ENCODE measurements at regions not wholly inside any gene's neighbourhood (a gene's known extent, or its start where the extent isn't known, plus 50 kb on each side); places are given as distances from the start of the nearest gene placed in this dataset.
A peak's percentile ranks its signal among the peaks of the same experiment; 100 is the strongest.

GRCh38 chr13:34810996-34811395 lies 131.1 kb upstream of the NBEA start:
- no peak for DNase-seq (ENCODE audit: low spot score)

- no peak for DNase-seq (ENCODE audit: low spot score)
Measured at GRCh38 chr13:34815526-34815925, 126.5 kb upstream of the NBEA start.

- DNase-seq (ENCODE audit: low spot score) = peak; percentile 40
Measured at GRCh38 chr13:34816245-34816884, 125.7 kb upstream of the NBEA start.

- no peak for DNase-seq (ENCODE audit: low spot score)
Measured at GRCh38 chr13:34816908-34817665, 125.0 kb upstream of the NBEA start.

DNA sequence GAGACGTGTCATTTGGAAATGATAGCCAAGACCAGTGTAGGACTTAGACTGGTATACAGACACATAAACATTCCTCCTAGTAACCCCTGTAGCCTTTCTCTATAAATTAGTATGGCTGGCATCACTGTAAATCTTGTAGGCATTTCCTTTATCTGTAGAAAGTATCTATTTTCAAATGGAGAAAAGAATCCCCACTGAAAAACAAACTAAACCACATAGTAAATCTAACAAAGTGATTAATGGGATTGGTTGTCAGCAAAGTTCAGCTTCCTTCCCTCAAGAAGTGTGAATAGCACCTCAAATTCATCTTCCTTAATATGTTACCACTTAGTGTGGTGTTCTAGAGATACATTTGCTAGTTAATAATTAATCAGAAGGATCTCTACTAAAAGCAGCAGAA lies 119.4 kb upstream of the NBEA start:
- DNase-seq (ENCODE audit: low spot score) = no peak

GRCh38 chr13:34826432-34826831 lies 115.6 kb upstream of the NBEA start:
- DNase-seq (ENCODE audit: low spot score) = no peak

DNA sequence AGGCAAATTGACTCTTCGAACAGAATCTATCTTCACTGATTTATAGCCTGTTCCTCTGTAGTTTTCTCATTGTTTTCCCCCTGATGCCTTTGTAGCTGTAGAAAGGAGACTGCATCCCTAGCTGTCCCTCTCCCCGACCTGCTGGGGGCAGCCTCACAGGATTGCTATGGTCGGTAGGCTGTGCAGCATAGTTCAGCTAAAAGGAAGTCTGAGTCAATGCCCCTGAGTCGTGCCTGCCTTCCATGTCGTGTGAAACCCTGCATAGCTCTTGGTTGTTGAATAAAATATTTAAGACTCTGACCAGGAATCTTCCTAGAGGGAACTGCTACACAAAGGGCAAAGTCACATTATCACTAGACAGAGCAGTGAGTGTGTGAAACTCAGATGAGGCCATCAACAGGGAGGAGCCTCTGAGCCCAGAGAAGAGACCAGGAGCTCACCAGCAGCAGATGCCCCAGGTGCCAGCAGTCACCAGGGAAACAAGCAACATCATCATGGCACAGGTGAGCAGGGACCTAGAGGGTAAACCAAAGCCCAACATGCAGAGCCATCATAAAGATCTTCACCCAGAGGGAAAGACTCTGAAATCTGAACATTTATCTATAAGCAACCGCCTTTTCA lies 108.4 kb upstream of the NBEA start:
- DNase-seq (ENCODE audit: low spot score) = peak; percentile 2

DNA sequence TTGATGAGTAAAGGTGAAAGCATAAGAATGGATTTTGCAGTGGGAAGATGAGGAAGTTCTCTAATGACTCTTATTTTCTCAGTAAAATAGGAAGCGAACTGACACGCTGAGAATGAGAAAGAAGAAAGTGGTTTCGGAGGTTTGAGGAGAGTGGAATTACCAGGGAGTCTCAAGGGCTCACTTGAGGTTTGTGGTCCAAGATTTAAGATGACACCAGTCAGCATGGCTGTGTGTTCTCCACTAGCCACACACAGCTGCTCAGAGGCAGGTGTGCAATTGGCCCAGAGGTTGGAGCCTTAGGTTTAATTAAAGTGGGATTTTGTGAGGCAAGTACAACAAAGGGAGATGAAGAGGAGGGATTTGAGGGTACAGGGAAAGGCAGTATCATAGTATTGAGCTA lies 99.6 kb upstream of the NBEA start:
- no peak for DNase-seq (ENCODE audit: low spot score)

- no peak for DNase-seq (ENCODE audit: low spot score)
Measured at GRCh38 chr13:34847766-34848165, 94.3 kb upstream of the NBEA start.

DNA sequence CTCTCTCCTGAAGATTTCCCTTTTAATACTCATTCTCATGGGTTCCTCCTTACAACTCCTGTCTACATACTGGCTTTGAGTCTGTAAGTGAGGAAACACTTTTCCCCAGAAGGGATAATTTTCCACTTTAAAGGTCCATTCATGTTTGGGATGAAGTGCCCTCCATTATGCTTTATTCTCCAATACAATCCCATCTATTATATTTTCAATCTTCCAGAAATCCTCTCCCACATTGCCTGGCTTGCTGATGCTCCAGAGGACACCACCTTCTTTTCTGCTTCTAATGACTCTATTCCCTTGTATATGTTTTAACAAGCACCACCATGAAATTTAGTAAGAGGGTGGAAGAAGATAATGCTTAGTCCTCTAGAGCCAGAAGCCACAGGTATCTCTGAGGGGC lies 92.7 kb upstream of the NBEA start:
- no peak for DNase-seq (ENCODE audit: low spot score)

GRCh38 chr13:34853161-34853560 lies 88.9 kb upstream of the NBEA start:
- no peak for DNase-seq (ENCODE audit: low spot score)

DNA sequence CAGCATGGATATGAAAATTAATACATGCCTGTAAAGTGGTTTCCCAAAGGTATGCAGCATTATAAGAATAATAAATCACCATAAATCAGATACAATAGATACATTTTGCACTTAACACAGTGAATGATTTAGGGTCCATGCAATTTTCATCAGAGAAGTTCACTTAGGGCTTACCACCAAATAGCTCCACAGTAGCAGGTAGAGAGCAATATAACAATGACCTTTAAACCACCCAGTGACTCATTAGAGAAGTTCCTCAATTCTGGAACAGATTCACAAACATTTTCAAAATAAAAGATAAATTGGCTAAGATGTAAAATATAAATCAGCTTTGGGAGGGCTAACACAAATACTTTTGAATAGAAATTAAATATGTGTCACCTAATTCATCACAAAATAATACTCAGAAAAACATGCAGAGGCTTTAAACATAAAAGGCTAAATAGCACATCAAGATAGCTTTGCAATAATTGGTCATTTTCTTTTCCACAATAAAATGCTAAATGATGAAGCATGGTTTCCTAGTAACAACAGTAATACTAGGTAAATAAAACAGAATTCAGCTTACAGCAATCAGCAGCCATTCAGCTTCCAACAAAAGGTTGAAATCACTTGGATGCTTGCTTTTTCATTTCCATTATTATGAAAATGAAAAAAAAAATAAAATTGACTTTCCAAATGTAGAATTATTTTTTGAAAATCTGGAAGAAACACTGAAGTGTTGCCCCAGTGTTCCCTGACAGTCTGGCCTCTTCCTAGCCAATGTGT lies 84.3 kb upstream of the NBEA start:
- no peak for DNase-seq (ENCODE audit: low spot score)

DNA sequence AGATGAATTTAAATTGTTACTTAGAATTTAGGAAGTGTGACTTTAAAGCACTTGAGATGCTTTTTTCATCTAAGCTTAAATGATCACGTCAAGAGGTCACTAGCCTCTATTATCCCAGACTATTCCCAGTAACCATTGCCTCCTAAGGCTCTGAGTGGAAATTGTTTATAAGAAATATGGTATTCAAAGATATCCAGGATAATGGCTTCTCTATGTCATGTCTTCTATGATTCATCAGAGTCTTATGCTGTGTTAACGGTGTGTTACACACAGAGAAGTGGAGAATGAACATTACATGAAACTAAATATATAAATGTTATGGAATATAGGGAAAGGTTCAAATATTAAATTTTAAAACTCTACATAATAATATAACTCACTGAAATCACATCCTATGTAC lies 79.8 kb upstream of the NBEA start:
- DNase-seq (ENCODE audit: low spot score) = no peak

DNA sequence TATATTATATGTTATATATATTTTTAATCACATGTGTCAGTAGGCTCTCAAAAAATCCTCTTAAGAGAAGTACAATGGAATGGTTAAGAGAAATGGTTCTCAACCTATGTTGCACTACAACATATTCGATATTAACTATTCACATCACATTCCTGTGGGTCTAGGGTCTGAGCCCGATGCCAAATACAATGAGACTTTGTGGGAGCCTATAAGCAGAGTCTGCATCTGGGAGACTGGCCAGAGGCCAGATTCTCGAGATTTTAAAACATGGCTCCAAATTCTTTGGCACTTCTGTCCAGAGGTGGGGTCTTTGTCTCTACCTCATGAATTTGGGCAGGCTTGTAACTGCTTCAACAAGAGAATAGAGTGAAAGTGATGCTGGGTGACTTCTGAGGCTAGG lies 79.4 kb upstream of the NBEA start:
- no peak for DNase-seq (ENCODE audit: low spot score)

DNA sequence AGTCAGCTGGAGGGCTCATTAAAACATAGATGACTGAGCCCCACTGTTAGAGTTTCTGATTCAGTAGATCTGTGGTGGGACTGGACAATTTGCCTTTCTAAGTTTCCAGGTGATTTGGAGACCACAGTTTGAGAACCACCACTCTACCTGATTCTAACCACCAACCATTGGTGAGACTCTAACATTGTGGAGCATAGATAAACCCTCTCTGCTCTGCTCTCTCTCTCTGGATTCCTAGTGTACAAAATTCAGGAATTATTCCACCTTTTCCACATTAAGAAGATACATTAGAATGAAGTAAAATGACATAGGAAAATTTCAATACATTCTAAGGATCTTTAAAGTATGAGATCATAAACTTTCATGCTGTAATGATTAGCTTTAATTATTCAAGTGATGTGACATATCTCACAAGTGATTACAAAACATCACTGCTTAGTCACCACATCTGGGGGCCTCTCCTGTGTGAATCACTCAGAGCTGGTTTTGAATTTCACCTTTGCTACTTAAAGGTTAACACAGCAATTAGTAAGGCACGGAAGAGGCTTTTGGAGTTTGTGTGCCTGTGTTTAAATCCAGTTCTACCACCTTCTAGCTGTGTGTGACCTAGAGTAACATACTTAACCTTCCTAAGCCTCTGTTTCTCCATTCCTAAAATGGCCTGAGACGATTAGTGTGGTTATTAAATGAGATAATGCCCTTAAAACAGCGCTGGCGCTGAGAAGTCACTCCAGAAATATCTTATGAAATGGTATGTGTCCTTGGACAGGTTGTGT lies 78.5 kb upstream of the NBEA start:
- DNase-seq (ENCODE audit: low spot score) = peak; percentile 68

- DNase-seq (ENCODE audit: low spot score) = no peak
Measured at GRCh38 chr13:34864671-34865070, 77.4 kb upstream of the NBEA start.

DNA sequence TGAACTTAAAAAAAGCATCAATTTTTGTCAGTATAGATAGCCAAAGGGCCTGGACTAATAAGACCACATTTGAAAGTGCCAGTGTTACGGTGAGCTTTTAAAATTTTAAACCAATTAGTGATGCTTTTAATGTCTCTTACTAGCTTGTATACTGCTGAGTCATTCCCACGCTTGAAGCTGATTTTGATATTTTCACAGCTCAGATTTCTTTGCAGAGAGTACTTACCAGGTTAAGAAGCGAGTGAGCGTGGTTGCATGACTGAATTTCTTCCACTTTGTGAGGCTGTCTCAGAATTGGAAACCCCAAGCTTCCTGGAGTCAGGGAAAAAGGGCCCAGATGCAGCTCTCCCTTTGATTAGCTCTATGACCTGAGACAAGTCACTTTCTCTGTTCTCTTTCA lies 74.5 kb upstream of the NBEA start:
- no peak for DNase-seq (ENCODE audit: low spot score)

- no peak for DNase-seq (ENCODE audit: low spot score)
Measured at GRCh38 chr13:34868733-34869132, 73.3 kb upstream of the NBEA start.

GRCh38 chr13:34869696-34870095 lies 72.4 kb upstream of the NBEA start:
- no peak for DNase-seq (ENCODE audit: low spot score)

DNA sequence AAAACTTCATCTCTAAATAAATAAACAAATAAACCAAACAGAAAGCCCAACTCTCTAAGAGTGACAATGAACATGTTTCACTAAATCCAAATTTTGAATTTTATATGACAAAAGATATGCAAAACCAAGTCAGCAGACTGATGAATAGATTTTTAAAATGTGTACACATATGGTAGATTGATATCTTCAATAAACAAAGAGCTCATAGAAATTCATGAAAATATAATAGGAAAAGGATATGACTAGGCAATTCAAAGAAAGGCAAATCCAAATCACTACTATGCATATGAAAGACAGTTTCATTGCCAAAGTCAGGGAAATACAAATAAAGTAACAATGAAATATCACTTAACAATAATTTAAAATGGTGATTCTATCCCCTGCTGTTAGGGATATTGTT lies 63.7 kb upstream of the NBEA start:
- no peak for DNase-seq (ENCODE audit: low spot score)

GRCh38 chr13:34879851-34880250 lies 62.2 kb upstream of the NBEA start:
- no peak for DNase-seq (ENCODE audit: low spot score)

DNA sequence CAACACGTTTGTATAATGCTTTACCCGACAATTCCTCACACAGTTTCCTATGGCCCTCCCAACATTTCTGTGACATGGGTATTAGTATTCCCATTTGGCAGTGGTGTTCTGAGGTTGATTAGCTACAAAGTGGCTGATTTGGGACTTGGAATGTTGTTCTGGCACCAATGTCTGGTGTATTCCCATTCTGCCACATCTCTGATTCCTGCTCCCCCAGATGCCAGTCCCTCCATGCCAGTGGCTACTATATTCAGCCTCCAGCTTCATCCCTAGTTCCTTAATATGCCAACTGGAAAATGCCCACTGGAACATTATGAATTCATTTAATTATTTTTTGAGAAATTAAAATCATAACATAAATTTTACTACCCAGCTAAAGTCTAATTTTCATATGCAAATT lies 60.6 kb upstream of the NBEA start:
- no peak for DNase-seq (ENCODE audit: low spot score)
